GM12878 (cell line): ENCODE measurements at regions not wholly inside any gene's neighbourhood (a gene's known extent, or its start where the extent isn't known, plus 50 kb on each side); places are given as distances from the start of the nearest gene placed in this dataset.
A peak's percentile ranks its signal among the peaks of the same experiment; 100 is the strongest.

Experiments used
- ATAC-seq: fragments of 200-7000 bp; cut with Tn5 transposase; 3 replicates; pipeline ENCODE4 v1.9.1; 2020; ENCODE audit warnings: mild to moderate bottlenecking, moderate library complexity
- BruUV-seq: library from RNA; stranded (reverse); fragments of 400-500 nt; replicated peaks from 2 replicates; lab custom pipeline; 2021; lab: Mats Ljungman, UMichigan
- CTCF ChIA-PET: fragments of 300-600 bp; sonication (Branson Sonifier 250); formaldehyde crosslinking; extraction: SDS; loops from one replicate; lab custom pipeline; 2021; ENCODE audit warnings: inconsistent platforms; lab: Yijun Ruan, JAX
- POLR2A ChIA-PET: fragments of 350-600 bp; formaldehyde crosslinking; extraction: SDS; loops from one replicate; lab custom pipeline; 2021; ENCODE audit warnings: inconsistent platforms; lab: Charles Lee
- RAD21 ChIA-PET: fragments of 300-600 bp; sonication (Branson Sonifier 250); formaldehyde crosslinking; loops from one replicate; lab custom pipeline; 2023; ENCODE audit warnings: antibody characterized with exemption; ENCODE audit not compliant: unreplicated experiment; lab: Charles Lee
- SMC1A ChIA-PET: fragments of 300-600 bp; sonication (Branson Sonifier 250); formaldehyde crosslinking; loops from one replicate; lab custom pipeline; 2023; ENCODE audit not compliant: unreplicated experiment, uncharacterized antibody; lab: Charles Lee
- DNase-seq: peaks from one replicate; pipeline ENCODE4 v3.0.0-alpha.2; 2011; ENCODE audit warnings: low read depth, low spot score
- FAIRE-seq: peaks from 3 replicates; lab custom pipeline; 2011; peaks lifted over from hg19 to GRCh38; lab: Jason Lieb, UNC
- H2AFZ ChIP-seq: 2 replicates; pipeline ENCODE4 v1.6.0; 2011; ENCODE audit warnings: low read depth, low read length, control low read depth; ENCODE audit not compliant: control insufficient read depth
- H3K27ac ChIP-seq: 2 replicates; pipeline ENCODE4 v1.5.1; 2011; ENCODE audit warnings: control low read depth; ENCODE audit not compliant: control insufficient read depth, insufficient read depth
- H3K27me3 ChIP-seq, 2 experiments: replicated peaks in 1 of 2; 2 replicates each; pipeline versions ENCODE4 v1.6.0 to v1.6.1; 2011; ENCODE audit warnings: low read length in 1 of 2; ENCODE audit not compliant: control insufficient read depth in 2 of 2, insufficient read depth in 2 of 2
- H3K36me3 ChIP-seq, 2 experiments: 2 replicates each; pipeline ENCODE4 v1.5.1; 2011; ENCODE audit warnings: low read length in 1 of 2; ENCODE audit not compliant: control insufficient read depth in 2 of 2, insufficient read depth in 2 of 2
- H3K4me1 ChIP-seq: 2 replicates; pipeline ENCODE4 v1.6.1; 2011; ENCODE audit warnings: mild to moderate bottlenecking, low read length, moderate library complexity, mixed read lengths; ENCODE audit not compliant: control insufficient read depth, insufficient read depth
- H3K4me2 ChIP-seq: 2 replicates; pipeline ENCODE4 v1.6.0; 2011; ENCODE audit warnings: control low read depth; ENCODE audit not compliant: control insufficient read depth, insufficient read depth
- H3K4me3 ChIP-seq: fragments of 200-600 bp; sonication (generic); 2 replicates; pipeline ENCODE4 v1.5.1; 2016
- H3K79me2 ChIP-seq: 2 replicates; pipeline ENCODE4 v1.6.0; 2011; ENCODE audit warnings: low read length; ENCODE audit not compliant: control insufficient read depth, insufficient read depth
- H3K9ac ChIP-seq: 2 replicates; pipeline ENCODE4 v1.8.0; 2011; ENCODE audit warnings: low read length, control low read depth, mixed read lengths; ENCODE audit not compliant: control insufficient read depth, insufficient read depth
- H3K9me3 ChIP-seq: replicated peaks from 3 replicates; pipeline ENCODE4 v1.5.1; 2011; ENCODE audit warnings: mild to moderate bottlenecking, low read length; ENCODE audit not compliant: control insufficient read depth, insufficient read depth
- H4K20me1 ChIP-seq: 2 replicates; pipeline ENCODE4 v1.6.0; 2011; ENCODE audit not compliant: control insufficient read depth, insufficient read depth
- BRCA1 ChIP-seq: IDR thresholded peaks from 2 replicates; pipeline ENCODE4 v1.6.1; 2011; ENCODE audit warnings: low read depth, low read length, improper control_type of control experiment
- CREM ChIP-seq: IDR thresholded peaks from 2 replicates; pipeline ENCODE4 v1.6.1; 2014; ENCODE audit warnings: antibody characterized with exemption, low read depth
- EED ChIP-seq: sonication (generic); IDR thresholded peaks from 2 replicates; pipeline ENCODE4 v1.6.1; 2016; ENCODE audit warnings: antibody characterized with exemption, low read depth
- ESRRA ChIP-seq: IDR thresholded peaks from 2 replicates; pipeline ENCODE4 v1.6.1; 2012; ENCODE audit warnings: mild to moderate bottlenecking, low read length, improper control_type of control experiment
- FOXK2 ChIP-seq: fragments of 450-650 bp; IDR thresholded peaks from 2 replicates; pipeline ENCODE4 v1.6.1; 2017; ENCODE audit warnings: mild to moderate bottlenecking, moderate library complexity
- KLF5 ChIP-seq: fragments of 450-650 bp; IDR thresholded peaks from 2 replicates; pipeline ENCODE4 v1.6.1; 2014; ENCODE audit warnings: mild to moderate bottlenecking; ENCODE audit not compliant: partially characterized antibody
- LARP7 ChIP-seq: fragments of 450-650 bp; IDR thresholded peaks from 2 replicates; pipeline ENCODE4 v1.6.1; 2017; ENCODE audit warnings: mild to moderate bottlenecking
- MEF2A ChIP-seq: IDR thresholded peaks from 2 replicates; pipeline ENCODE4 v1.6.1; 2011; ENCODE audit warnings: low read depth, mild to moderate bottlenecking, low read length, moderate library complexity; ENCODE audit not compliant: insufficient read depth
- MTA3 ChIP-seq: IDR thresholded peaks from 2 replicates; pipeline ENCODE4 v1.6.1; 2012; ENCODE audit warnings: low read length, inconsistent platforms, borderline replicate concordance
- PAX5 ChIP-seq: IDR thresholded peaks from 2 replicates; pipeline ENCODE4 v1.6.1; 2011; ENCODE audit warnings: low read depth, low read length, borderline replicate concordance
- TARDBP ChIP-seq: IDR thresholded peaks from 2 replicates; pipeline ENCODE4 v1.6.1; 2016; ENCODE audit warnings: borderline replicate concordance
- WRNIP1 ChIP-seq: IDR thresholded peaks from 2 replicates; pipeline ENCODE4 v1.6.1; 2011; ENCODE audit warnings: low read depth, low read length, improper control_type of control experiment, borderline replicate concordance
- YY1 ChIP-seq: IDR thresholded peaks from 2 replicates; pipeline ENCODE4 v1.6.1; 2011; ENCODE audit warnings: low read depth, mild to moderate bottlenecking, low read length
- WGBS: methylation state at CpG from one replicate; pipeline ENCODE4 v1.1.6; 2016; ENCODE audit warnings: low lambda C conversion rate; ENCODE audit not compliant: insufficient replicate concordance, insufficient coverage; ENCODE audit errors: missing lambda C conversion rate; 5-methylcytosine and 5-hydroxymethylcytosine counted together
- in situ Hi-C: fragments of 300-500 bp; cut with MboI; formaldehyde crosslinking; loops from 9 replicates; pipeline ENCODE4 v1.14.3; 2018; ENCODE audit warnings: mixed read lengths
- intact Hi-C: fragments of 100-400 bp; cut with micrococcal nuclease; formaldehyde crosslinking; loops from one replicate; pipeline ENCODE4 v1.14.2; 2022; ENCODE audit not compliant: unreplicated experiment
- TF ChIP-seq, protein P1 (sequence below): fragments of 150-350 bp; IDR thresholded peaks from 2 replicates; pipeline ENCODE4 v1.6.1; 2016; ENCODE audit warnings: low read depth, low read length
- TF ChIP-seq, protein P2 (sequence below): fragments of 450-650 bp; IDR thresholded peaks from 2 replicates; pipeline ENCODE4 v1.6.1; 2018; ENCODE audit warnings: mild to moderate bottlenecking, low read depth, moderate library complexity; ENCODE audit not compliant: partially characterized antibody

DNA sequence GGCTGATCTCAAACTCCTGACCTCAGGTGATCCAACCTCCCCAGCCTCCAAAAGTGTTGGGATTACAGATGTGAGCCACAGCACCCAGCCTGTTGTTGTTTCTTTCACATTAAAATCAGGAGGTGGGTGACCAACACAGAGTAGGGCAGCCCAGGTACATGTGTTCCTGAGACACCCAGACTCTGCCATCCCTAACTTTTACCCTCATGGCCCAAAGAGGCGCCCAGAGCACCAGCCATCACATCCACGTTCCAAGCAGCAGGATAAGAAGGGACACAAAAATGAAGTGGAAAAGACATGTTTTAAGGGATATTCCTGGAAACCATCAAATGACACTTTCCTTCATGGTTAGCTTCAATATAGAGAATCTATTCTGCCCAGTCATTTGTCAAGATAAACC, 159.6 kb upstream of the KLF6 start (continued):
- TF ChIP-seq YY1 (no peak), BRCA1 (no peak), ESRRA (no peak)
- TF ChIP-seq, protein P1, sequence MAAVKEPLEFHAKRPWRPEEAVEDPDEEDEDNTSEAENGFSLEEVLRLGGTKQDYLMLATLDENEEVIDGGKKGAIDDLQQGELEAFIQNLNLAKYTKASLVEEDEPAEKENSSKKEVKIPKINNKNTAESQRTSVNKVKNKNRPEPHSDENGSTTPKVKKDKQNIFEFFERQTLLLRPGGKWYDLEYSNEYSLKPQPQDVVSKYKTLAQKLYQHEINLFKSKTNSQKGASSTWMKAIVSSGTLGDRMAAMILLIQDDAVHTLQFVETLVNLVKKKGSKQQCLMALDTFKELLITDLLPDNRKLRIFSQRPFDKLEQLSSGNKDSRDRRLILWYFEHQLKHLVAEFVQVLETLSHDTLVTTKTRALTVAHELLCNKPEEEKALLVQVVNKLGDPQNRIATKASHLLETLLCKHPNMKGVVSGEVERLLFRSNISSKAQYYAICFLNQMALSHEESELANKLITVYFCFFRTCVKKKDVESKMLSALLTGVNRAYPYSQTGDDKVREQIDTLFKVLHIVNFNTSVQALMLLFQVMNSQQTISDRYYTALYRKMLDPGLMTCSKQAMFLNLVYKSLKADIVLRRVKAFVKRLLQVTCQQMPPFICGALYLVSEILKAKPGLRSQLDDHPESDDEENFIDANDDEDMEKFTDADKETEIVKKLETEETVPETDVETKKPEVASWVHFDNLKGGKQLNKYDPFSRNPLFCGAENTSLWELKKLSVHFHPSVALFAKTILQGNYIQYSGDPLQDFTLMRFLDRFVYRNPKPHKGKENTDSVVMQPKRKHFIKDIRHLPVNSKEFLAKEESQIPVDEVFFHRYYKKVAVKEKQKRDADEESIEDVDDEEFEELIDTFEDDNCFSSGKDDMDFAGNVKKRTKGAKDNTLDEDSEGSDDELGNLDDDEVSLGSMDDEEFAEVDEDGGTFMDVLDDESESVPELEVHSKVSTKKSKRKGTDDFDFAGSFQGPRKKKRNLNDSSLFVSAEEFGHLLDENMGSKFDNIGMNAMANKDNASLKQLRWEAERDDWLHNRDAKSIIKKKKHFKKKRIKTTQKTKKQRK, result no peak
- TF ChIP-seq, protein P2, sequence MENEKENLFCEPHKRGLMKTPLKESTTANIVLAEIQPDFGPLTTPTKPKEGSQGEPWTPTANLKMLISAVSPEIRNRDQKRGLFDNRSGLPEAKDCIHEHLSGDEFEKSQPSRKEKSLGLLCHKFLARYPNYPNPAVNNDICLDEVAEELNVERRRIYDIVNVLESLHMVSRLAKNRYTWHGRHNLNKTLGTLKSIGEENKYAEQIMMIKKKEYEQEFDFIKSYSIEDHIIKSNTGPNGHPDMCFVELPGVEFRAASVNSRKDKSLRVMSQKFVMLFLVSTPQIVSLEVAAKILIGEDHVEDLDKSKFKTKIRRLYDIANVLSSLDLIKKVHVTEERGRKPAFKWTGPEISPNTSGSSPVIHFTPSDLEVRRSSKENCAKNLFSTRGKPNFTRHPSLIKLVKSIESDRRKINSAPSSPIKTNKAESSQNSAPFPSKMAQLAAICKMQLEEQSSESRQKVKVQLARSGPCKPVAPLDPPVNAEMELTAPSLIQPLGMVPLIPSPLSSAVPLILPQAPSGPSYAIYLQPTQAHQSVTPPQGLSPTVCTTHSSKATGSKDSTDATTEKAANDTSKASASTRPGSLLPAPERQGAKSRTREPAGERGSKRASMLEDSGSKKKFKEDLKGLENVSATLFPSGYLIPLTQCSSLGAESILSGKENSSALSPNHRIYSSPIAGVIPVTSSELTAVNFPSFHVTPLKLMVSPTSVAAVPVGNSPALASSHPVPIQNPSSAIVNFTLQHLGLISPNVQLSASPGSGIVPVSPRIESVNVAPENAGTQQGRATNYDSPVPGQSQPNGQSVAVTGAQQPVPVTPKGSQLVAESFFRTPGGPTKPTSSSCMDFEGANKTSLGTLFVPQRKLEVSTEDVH, result no peak

DNA sequence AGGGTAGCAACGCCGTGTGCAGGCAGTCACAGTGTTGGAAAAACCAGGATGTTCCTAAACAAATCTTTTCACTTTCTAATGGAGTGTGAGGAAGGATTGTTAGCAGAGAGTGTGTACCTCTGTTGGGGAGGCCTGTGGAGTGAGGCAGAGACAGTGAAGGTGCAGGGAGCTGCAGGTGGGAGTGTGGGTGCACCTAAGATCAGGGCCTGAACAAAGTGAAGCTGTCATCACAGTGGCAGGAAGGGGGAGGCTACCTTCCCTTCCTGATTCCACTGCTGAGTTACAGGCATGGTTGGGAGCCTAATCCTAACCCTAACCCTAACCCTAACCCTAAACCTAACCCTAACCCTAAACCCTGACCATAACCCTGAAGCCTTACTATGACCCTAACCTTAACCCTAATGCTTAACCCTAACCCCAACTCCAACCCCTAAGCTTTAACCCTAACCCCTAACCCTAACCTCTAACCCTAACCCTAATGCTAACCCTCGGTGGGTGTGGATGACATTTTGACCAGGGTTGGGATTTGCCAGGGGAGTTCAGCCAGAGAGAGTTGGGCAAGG, 158.8 kb upstream of the KLF6 start:
- Histone ChIP-seq H3K9ac (no peak overlapping the region), H3K4me3 (no peak overlapping the region), H3K4me2 (no peak overlapping the region), H3K9me3 (no peaks in the 10 kb centered on the region), H3K27me3 (no peaks in the 10 kb centered on the region), H3K27ac (no peak overlapping the region), H4K20me1 (no peaks in the 10 kb centered on the region), H3K79me2 (no peaks in the 10 kb centered on the region), H3K4me1 (no peaks in the 10 kb centered on the region), H3K36me3 (no peaks in the 10 kb centered on the region), H2AFZ (no peak overlapping the region)
- FAIRE-seq, result peak; percentile 66
- ChIA-PET CTCF (no interaction called here), SMC1A (no interaction called here), RAD21 (interaction anchor here (0.6 kb wide), 1 partner anchor 92 kb away, joined by 3 read pairs; no protein-coding TSS in a partner anchor), POLR2A (no interaction called here)
- intact Hi-C loops (no loop called here), in situ Hi-C loops (no loop called here)
- ATAC-seq, result no peak
- no peak for DNase-seq
- WGBS, result 78% methylated on average over 3 of the region's 3 CpGs
- no TSS peak for BruUV-seq
- TF ChIP-seq WRNIP1 (no peak), MEF2A (no peak), LARP7 (no peak), PAX5 (no peak), CREM (no peak), MTA3 (no peak), FOXK2 (no peak), TARDBP (no peak), BRCA1 (no peak), KLF5 (no peak), EED (no peak)
- TF ChIP-seq, protein P2, result no peak
